ENCODE measurements at regions not wholly inside any gene's neighbourhood (a gene's known extent, or its start where the extent isn't known, plus 50 kb on each side); places are given as distances from the start of the nearest gene placed in this dataset.

DNA sequence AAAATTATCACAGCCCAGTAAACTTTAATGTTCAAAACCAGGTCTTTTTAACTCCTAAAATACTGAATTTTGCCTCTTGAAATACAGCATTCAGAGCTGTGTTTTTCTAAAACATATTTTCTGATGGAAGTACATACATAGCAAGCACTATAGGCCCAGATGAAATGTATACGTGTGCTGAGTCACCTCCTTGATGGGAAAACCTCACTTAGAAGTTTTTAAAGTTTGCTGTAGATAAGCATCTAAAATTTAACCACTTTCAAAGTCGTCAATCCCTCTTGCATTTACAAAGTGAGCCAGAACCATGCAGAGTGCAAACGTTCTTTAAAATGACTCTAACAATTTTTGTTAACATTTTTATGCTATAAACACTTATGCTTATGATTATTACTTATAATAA is 618.8 kb downstream of the RPS29 start:
- H3K9me3 Mint-ChIP-seq = no peaks in the 10 kb centered on the region
- H3K4me3 Mint-ChIP-seq = no peak overlapping the region
- TF ChIP-seq, protein P1, sequence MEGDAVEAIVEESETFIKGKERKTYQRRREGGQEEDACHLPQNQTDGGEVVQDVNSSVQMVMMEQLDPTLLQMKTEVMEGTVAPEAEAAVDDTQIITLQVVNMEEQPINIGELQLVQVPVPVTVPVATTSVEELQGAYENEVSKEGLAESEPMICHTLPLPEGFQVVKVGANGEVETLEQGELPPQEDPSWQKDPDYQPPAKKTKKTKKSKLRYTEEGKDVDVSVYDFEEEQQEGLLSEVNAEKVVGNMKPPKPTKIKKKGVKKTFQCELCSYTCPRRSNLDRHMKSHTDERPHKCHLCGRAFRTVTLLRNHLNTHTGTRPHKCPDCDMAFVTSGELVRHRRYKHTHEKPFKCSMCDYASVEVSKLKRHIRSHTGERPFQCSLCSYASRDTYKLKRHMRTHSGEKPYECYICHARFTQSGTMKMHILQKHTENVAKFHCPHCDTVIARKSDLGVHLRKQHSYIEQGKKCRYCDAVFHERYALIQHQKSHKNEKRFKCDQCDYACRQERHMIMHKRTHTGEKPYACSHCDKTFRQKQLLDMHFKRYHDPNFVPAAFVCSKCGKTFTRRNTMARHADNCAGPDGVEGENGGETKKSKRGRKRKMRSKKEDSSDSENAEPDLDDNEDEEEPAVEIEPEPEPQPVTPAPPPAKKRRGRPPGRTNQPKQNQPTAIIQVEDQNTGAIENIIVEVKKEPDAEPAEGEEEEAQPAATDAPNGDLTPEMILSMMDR (IDR thresholded peaks at IDR 0.05; ENCODE audit: unreplicated experiment) = no peak
- peaks cover 69% of the 10 kb centered on the region for H3K4me1 Mint-ChIP-seq
- DNase-seq (ENCODE audit: low spot score in 2 of 2, unreplicated experiment in 2 of 2) = no peak
- no peak overlapping the region for H3K27ac Mint-ChIP-seq
- H3K36me3 Mint-ChIP-seq = no peaks in the 10 kb centered on the region
- no peaks in the 10 kb centered on the region for H3K27me3 Mint-ChIP-seq (ENCODE audit: low read depth)

DNA sequence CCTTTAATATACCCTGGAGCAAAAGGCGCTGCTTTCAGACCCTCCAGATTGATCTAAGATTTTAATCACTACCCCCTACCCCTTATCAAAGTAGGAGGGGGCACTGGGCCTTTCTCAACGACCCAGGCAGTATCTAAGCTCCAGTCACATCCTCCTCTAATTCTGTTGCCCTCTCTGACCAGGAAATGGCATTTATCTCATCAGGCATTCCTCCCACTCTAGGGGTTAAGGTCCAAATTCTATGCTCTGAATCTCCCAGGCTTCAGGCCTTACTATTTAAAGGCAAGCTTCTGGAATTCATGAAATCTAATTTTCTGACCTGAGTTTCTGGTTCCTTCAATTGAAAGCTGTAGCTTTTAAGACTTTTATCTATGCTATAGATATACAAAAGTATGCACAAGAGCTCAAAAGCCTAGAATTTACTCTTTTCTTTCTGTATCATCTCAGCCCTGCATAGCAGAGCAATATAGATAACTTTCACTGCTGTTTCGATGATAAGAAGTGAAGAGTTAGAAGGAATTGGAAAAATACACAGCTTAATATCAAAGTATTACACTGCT is 622.9 kb downstream of the RPS29 start:
- DNase-seq (ENCODE audit: low spot score in 2 of 2, unreplicated experiment in 2 of 2) = no peak
- Mint-ChIP-seq H3K4me3 (no peak overlapping the region), H3K27ac (peak overlapping the region; percentile 64), H3K4me1 (peaks cover 43% of the 10 kb centered on the region), H3K9me3 (peaks cover 10% of the 10 kb centered on the region), H3K36me3 (no peaks in the 10 kb centered on the region), H3K27me3 (ENCODE audit: low read depth) (no peaks in the 10 kb centered on the region)
- TF ChIP-seq, protein P1 (IDR thresholded peaks at IDR 0.05; ENCODE audit: unreplicated experiment) = no peak

DNA sequence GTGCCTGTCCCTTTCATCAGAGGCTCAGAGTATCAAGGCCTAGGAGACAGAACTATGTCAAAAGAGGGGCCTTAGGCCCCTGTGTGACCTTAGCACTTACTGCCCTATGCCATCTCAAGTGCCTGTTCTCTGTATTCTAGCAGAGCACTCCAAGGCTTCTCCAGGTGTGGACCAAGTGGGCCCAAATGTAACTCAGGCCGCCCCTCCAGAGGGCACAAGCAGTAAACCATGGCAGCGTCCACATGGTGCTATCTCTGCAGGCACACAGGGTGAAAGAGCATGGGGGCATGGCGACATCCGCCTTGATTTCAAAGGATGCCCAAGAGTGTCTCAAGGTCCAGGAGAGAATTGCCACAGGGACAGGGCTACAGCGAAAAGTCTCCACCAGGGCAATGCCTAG is 628.7 kb downstream of the RPS29 start:
- H3K4me1 Mint-ChIP-seq = peaks cover 8% of the 10 kb centered on the region
- no peaks in the 10 kb centered on the region for H3K27me3 Mint-ChIP-seq (ENCODE audit: low read depth)
- TF ChIP-seq, protein P1 (IDR thresholded peaks at IDR 0.05; ENCODE audit: unreplicated experiment) = no peak
- H3K9me3 Mint-ChIP-seq = peaks cover 21% of the 10 kb centered on the region
- DNase-seq (ENCODE audit: low spot score in 2 of 2, unreplicated experiment in 2 of 2) = no peak
- H3K27ac Mint-ChIP-seq = no peak overlapping the region
- H3K36me3 Mint-ChIP-seq = no peaks in the 10 kb centered on the region
- H3K4me3 Mint-ChIP-seq = no peak overlapping the region

DNA sequence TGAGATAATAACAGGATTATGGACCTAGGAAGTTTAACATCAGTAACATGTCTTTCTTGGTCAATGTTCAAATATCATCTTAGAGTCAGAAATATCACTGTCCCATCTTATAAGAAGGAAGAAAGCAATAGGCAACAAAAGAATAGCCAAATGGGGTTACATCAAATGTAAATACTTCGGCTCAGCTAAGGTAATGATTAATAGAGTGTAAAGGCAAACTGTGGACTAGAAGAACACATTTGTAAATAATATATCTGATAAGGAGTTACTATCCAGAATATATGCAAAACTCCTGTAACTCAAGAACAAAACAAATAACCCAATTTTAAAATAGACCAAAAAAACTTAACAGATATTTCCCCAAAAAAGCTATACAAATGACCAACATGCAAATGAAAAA is 630.3 kb downstream of the RPS29 start:
- Mint-ChIP-seq H3K27ac (no peak overlapping the region), H3K9me3 (peaks cover 21% of the 10 kb centered on the region), H3K4me3 (no peak overlapping the region), H3K4me1 (peaks cover 8% of the 10 kb centered on the region), H3K27me3 (ENCODE audit: low read depth) (no peaks in the 10 kb centered on the region), H3K36me3 (no peaks in the 10 kb centered on the region)
- DNase-seq (ENCODE audit: low spot score in 2 of 2, unreplicated experiment in 2 of 2) = no peak
- TF ChIP-seq, protein P1 (IDR thresholded peaks at IDR 0.05; ENCODE audit: unreplicated experiment) = no peak

DNA sequence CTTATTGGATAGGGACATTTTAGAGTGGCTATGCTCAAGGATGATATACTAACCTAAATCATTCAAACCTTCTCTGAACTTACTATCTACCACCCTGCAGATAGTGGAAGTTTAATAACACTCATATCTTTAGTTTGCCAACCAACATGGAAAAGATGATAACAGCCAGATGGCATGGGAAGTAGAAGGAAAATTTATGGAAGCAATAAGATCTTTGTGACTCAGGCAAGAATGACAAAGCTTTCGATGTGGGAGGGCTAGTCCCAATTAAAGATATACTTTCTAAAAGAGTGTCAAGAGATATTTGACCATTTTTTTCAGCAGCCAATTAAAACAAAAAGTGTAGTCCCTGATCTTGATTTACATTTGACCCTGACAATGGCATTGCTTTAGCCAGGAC is 631.7 kb downstream of the RPS29 start:
- H3K27ac Mint-ChIP-seq = no peak overlapping the region
- peaks cover 27% of the 10 kb centered on the region for H3K9me3 Mint-ChIP-seq
- H3K36me3 Mint-ChIP-seq = no peaks in the 10 kb centered on the region
- H3K4me1 Mint-ChIP-seq = peaks cover 8% of the 10 kb centered on the region
- TF ChIP-seq, protein P1 (IDR thresholded peaks at IDR 0.05; ENCODE audit: unreplicated experiment) = no peak
- no peak overlapping the region for H3K4me3 Mint-ChIP-seq
- no peak for DNase-seq (ENCODE audit: low spot score in 2 of 2, unreplicated experiment in 2 of 2)
- H3K27me3 Mint-ChIP-seq (ENCODE audit: low read depth) = no peaks in the 10 kb centered on the region

DNA sequence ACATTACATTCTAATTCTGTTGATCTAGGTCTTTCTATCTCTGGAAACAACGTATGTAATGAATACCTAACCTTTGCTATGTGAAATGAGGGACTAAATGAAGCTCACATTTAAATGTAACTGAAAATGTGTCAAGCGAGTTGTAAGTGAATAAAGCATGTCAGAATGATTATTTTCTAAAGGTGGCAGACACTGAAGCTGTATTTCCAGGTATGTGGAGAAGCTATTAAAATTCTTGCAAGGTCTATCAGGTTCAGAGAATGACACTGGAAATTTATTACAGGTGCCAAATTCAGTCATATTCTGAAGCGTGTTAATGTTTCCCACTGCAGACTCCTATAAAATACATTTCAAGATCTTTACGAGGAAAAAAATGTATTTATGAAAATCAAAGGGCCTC is 641.4 kb downstream of the RPS29 start:
- Mint-ChIP-seq H3K4me1 (no peaks in the 10 kb centered on the region), H3K4me3 (no peak overlapping the region), H3K9me3 (peaks cover 11% of the 10 kb centered on the region), H3K27ac (no peak overlapping the region), H3K36me3 (no peaks in the 10 kb centered on the region), H3K27me3 (ENCODE audit: low read depth) (no peaks in the 10 kb centered on the region)
- DNase-seq (ENCODE audit: low spot score in 2 of 2, unreplicated experiment in 2 of 2) = no peak
- TF ChIP-seq, protein P1 (IDR thresholded peaks at IDR 0.05; ENCODE audit: unreplicated experiment) = no peak
